ENCODE measurements at regions not wholly inside any gene's neighbourhood (a gene's known extent, or its start where the extent isn't known, plus 50 kb on each side); places are given as distances from the start of the nearest gene placed in this dataset.

DNA sequence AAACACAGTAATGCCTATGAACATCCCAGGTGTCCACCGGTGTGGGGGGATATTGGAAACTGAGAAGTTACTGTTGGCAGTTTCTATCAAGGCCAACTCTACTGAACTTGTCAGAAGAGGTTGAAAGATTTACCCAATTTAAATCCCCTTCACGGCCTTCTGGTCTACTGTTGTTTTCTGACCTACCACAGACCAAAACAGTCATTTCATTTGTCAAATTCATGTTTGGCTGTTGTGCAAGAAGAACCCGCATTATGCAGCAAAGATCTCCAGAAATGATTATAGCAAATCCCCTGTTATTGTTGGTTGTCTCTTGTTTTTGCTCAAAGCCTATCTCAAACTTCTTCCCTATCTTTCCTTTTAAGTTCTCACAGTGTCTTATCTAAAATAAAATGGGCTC is 73.1 kb upstream of the MAF start:
- H3K36me3 ChIP-seq: no peaks in the 10 kb centered on the region
- no peak overlapping the region for H3K4me3 ChIP-seq
- intact Hi-C loops (cut with DNase I): no loop called here
- H3K9me3 ChIP-seq: peaks cover 0 to 2% (median 1%) of the 10 kb centered on the region in 4 donors
- no peak overlapping the region for H3K27ac ChIP-seq
- H3K27me3 ChIP-seq: no peaks in the 10 kb centered on the region
- 81 to 87% methylated on average over 3 of the region's 3 CpGs for WGBS, 2 donors
- DNase-seq: no peak
- TF ChIP-seq EP300 (IDR thresholded peaks at IDR 0.05) (no peak), POLR2AphosphoS5 (IDR thresholded peaks at IDR 0.05) (no peak), POLR2A (IDR thresholded peaks at IDR 0.05) (no peak)
- TF ChIP-seq, protein P1, sequence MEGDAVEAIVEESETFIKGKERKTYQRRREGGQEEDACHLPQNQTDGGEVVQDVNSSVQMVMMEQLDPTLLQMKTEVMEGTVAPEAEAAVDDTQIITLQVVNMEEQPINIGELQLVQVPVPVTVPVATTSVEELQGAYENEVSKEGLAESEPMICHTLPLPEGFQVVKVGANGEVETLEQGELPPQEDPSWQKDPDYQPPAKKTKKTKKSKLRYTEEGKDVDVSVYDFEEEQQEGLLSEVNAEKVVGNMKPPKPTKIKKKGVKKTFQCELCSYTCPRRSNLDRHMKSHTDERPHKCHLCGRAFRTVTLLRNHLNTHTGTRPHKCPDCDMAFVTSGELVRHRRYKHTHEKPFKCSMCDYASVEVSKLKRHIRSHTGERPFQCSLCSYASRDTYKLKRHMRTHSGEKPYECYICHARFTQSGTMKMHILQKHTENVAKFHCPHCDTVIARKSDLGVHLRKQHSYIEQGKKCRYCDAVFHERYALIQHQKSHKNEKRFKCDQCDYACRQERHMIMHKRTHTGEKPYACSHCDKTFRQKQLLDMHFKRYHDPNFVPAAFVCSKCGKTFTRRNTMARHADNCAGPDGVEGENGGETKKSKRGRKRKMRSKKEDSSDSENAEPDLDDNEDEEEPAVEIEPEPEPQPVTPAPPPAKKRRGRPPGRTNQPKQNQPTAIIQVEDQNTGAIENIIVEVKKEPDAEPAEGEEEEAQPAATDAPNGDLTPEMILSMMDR (IDR thresholded peaks at IDR 0.05): no peak
- no peaks in the 10 kb centered on the region for H3K4me1 ChIP-seq

GRCh38 chr16:79672524-79672923 is 72.0 kb upstream of the MAF start:
- intact Hi-C loops (cut with DNase I): no loop called here

DNA sequence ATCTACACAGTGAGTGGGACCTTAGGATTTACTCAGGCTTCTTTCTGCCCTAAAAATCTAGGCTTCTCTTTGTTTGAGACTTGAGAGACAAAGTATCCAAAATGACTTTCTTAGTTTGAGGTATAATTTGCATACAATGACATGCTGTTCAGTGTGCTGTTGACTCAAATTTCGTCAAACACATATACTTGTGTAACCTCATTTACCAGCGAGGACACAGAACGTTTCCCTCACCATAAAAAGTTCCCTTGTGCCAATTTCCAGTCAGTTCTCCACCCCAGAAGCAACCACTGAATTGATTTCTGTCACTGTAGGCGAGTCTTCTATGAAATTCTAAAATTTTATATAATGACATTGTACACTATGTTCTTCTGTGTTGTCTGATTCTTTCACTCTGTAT is 68.0 kb upstream of the MAF start:
- Histone ChIP-seq H3K27me3 (no peaks in the 10 kb centered on the region), H3K36me3 (no peaks in the 10 kb centered on the region), H3K4me3 (no peak overlapping the region), H3K27ac (no peak overlapping the region), H3K4me1 (no peaks in the 10 kb centered on the region), H3K9me3 (peaks cover 0 to 2% (median 1%) of the 10 kb centered on the region in 4 donors)
- intact Hi-C loops (cut with DNase I): no loop called here
- WGBS, 2 donors: 73 to 82% methylated on average over 4 of the region's 4 CpGs
- TF ChIP-seq EP300 (IDR thresholded peaks at IDR 0.05) (no peak), POLR2AphosphoS5 (IDR thresholded peaks at IDR 0.05) (no peak), POLR2A (IDR thresholded peaks at IDR 0.05) (no peak)
- TF ChIP-seq, protein P1 (IDR thresholded peaks at IDR 0.05): no peak
- no peak for DNase-seq

More at GRCh38 chr16:79672524-79672923, 72.0 kb upstream of the MAF start:
- no peak overlapping the region for H3K27ac ChIP-seq
- no peak for DNase-seq
- H3K4me1 ChIP-seq: no peaks in the 10 kb centered on the region
- no peak for TF ChIP-seq POLR2AphosphoS5 (IDR thresholded peaks at IDR 0.05)
- TF ChIP-seq, protein P1 (IDR thresholded peaks at IDR 0.05): no peak
- no peak for TF ChIP-seq POLR2A (IDR thresholded peaks at IDR 0.05)
- no peak for TF ChIP-seq EP300 (IDR thresholded peaks at IDR 0.05)
- H3K27me3 ChIP-seq: no peaks in the 10 kb centered on the region
- H3K4me3 ChIP-seq: no peak overlapping the region
- H3K36me3 ChIP-seq: no peaks in the 10 kb centered on the region
- peaks cover 0 to 2% (median 1%) of the 10 kb centered on the region in 4 donors for H3K9me3 ChIP-seq
- 88 to 95% methylated on average over 2 of the region's 2 CpGs for WGBS, 2 donors

- peaks cover 0 to 2% (median 1%) of the 10 kb centered on the region in 4 donors for H3K9me3 ChIP-seq
- no peaks in the 10 kb centered on the region for H3K36me3 ChIP-seq
- no peak for DNase-seq
- TF ChIP-seq, protein P1 (IDR thresholded peaks at IDR 0.05): no peak
- no peak for TF ChIP-seq POLR2A (IDR thresholded peaks at IDR 0.05)
- no peak for TF ChIP-seq EP300 (IDR thresholded peaks at IDR 0.05)
- TF ChIP-seq POLR2AphosphoS5 (IDR thresholded peaks at IDR 0.05): no peak
- H3K27me3 ChIP-seq: no peaks in the 10 kb centered on the region
- H3K4me3 ChIP-seq: no peak overlapping the region
- H3K27ac ChIP-seq: no peak overlapping the region
- no peaks in the 10 kb centered on the region for H3K4me1 ChIP-seq
- intact Hi-C loops (cut with DNase I): no loop called here
- WGBS, 2 donors: 60 to 74% methylated on average over 3 of the region's 3 CpGs
Observed at GRCh38 chr16:79665970-79666369, 65.4 kb upstream of the MAF start.

GRCh38 chr16:79664407-79664806 is 63.9 kb upstream of the MAF start:
- intact Hi-C loops (cut with DNase I): no loop called here
- 28 to 59% methylated on average over 1 of the region's 1 CpG for WGBS, 2 donors
- H3K9me3 ChIP-seq: peaks cover 0 to 2% (median 0%) of the 10 kb centered on the region in 4 donors

More at GRCh38 chr16:79664407-79664806, 63.9 kb upstream of the MAF start:
- DNase-seq: no peak
- H3K36me3 ChIP-seq: no peaks in the 10 kb centered on the region
- no peak overlapping the region for H3K27ac ChIP-seq
- H3K4me3 ChIP-seq: no peak overlapping the region
- TF ChIP-seq, protein P1 (IDR thresholded peaks at IDR 0.05): no peak
- TF ChIP-seq EP300 (IDR thresholded peaks at IDR 0.05) (no peak), POLR2AphosphoS5 (IDR thresholded peaks at IDR 0.05) (no peak), POLR2A (IDR thresholded peaks at IDR 0.05) (no peak)
- no peaks in the 10 kb centered on the region for H3K27me3 ChIP-seq
- H3K4me1 ChIP-seq: no peaks in the 10 kb centered on the region
